ENCODE measurements at regions not wholly inside any gene's neighbourhood (a gene's known extent, or its start where the extent isn't known, plus 50 kb on each side); places are given as distances from the start of the nearest gene placed in this dataset.
A peak's percentile ranks its signal among the peaks of the same experiment; 100 is the strongest.

GRCh38 chr2:200756618-200757321, 54.9 kb upstream of the BZW1 start (continued):
- TF ChIP-seq EP300 (IDR thresholded peaks at IDR 0.05; ENCODE audit: low read depth in 2 of 2, low read length in 2 of 2) (peak; percentile 33 to 91; a peak in 2 of 4 replicates), EP300 (CRISPR knock-in tag; IDR thresholded peaks at IDR 0.05; ENCODE audit: borderline replicate concordance) (peak; percentile 72), WIZ (CRISPR knock-in tag; IDR thresholded peaks at IDR 0.05) (no peak), BCL6 (CRISPR knock-in tag; IDR thresholded peaks at IDR 0.05) (peak; percentile 88), ATF4 (CRISPR knock-in tag; IDR thresholded peaks at IDR 0.05) (peak in 1 of 2 experiments; percentile 49; a peak in 1 of 4 replicates), RBAK (CRISPR knock-in tag; IDR thresholded peaks at IDR 0.05) (peak; percentile 70; the same call in 1 of the 2 replicates), ATF3 (CRISPR knock-in tag; IDR thresholded peaks at IDR 0.05) (peak; percentile 93), STAT6 (CRISPR knock-in tag; IDR thresholded peaks at IDR 0.05; ENCODE audit: borderline replicate concordance) (no peak; the same call in 1 of the 2 replicates), ZNF331 (CRISPR knock-in tag; IDR thresholded peaks at IDR 0.05) (peak; percentile 84), BRD4 (CRISPR knock-in tag; IDR thresholded peaks at IDR 0.05) (no peak), ZNF761 (CRISPR knock-in tag; conservative IDR thresholded peaks at IDR 0.05) (0 out of 2 replicates have a peak, but pooled peaks have one; percentile 36)
- TF ChIP-seq, protein P1, sequence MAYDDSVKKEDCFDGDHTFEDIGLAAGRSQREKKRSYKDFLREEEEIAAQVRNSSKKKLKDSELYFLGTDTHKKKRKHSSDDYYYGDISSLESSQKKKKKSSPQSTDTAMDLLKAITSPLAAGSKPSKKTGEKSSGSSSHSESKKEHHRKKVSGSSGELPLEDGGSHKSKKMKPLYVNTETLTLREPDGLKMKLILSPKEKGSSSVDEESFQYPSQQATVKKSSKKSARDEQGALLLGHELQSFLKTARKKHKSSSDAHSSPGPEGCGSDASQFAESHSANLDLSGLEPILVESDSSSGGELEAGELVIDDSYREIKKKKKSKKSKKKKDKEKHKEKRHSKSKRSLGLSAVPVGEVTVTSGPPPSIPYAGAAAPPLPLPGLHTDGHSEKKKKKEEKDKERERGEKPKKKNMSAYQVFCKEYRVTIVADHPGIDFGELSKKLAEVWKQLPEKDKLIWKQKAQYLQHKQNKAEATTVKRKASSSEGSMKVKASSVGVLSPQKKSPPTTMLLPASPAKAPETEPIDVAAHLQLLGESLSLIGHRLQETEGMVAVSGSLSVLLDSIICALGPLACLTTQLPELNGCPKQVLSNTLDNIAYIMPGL (CRISPR knock-in tag; IDR thresholded peaks at IDR 0.05; ENCODE audit: borderline replicate concordance in 1 of 2, low read depth in 1 of 2) = peak in 1 of 2 experiments; percentile 26; a peak in 2 of 4 replicates
- TF ChIP-seq, protein P2, sequence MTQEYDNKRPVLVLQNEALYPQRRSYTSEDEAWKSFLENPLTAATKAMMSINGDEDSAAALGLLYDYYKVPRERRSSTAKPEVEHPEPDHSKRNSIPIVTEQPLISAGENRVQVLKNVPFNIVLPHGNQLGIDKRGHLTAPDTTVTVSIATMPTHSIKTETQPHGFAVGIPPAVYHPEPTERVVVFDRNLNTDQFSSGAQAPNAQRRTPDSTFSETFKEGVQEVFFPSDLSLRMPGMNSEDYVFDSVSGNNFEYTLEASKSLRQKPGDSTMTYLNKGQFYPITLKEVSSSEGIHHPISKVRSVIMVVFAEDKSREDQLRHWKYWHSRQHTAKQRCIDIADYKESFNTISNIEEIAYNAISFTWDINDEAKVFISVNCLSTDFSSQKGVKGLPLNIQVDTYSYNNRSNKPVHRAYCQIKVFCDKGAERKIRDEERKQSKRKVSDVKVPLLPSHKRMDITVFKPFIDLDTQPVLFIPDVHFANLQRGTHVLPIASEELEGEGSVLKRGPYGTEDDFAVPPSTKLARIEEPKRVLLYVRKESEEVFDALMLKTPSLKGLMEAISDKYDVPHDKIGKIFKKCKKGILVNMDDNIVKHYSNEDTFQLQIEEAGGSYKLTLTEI (CRISPR knock-in tag; conservative IDR thresholded peaks at IDR 0.05) = no peak
- TF ChIP-seq, protein P3, sequence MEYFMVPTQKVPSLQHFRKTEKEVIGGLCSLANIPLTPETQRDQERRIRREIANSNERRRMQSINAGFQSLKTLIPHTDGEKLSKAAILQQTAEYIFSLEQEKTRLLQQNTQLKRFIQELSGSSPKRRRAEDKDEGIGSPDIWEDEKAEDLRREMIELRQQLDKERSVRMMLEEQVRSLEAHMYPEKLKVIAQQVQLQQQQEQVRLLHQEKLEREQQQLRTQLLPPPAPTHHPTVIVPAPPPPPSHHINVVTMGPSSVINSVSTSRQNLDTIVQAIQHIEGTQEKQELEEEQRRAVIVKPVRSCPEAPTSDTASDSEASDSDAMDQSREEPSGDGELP (IDR thresholded peaks at IDR 0.05; ENCODE audit: borderline replicate concordance, low read depth) = peak; percentile 87

Data from HepG2 (cell line).